ENCODE measurements at regions not wholly inside any gene's neighbourhood (a gene's known extent, or its start where the extent isn't known, plus 50 kb on each side); places are given as distances from the start of the nearest gene placed in this dataset.

- ChIA-PET POLR2A (no interaction called here), CTCF (no interaction called here)
- in situ Hi-C loops (cut with HindIII; ENCODE audit: low pct_unique_long_range_greater_than_20kb, low sequenced_read_pairs) (no loop called here), intact Hi-C loops (cut with micrococcal nuclease; ENCODE audit: unreplicated experiment) (loop anchor here (10.0 kb wide), 1 partner anchor 83 kb away; no protein-coding TSS in a partner anchor)
- H3K36me3 ChIP-seq (ENCODE audit: control insufficient read depth, insufficient read depth, low read length) = no peaks in the 10 kb centered on the region
- TF ChIP-seq TCF7L2 (IDR thresholded peaks at IDR 0.05; ENCODE audit: low read depth, low read length) (no peak), SIN3A (IDR thresholded peaks at IDR 0.05; ENCODE audit: borderline replicate concordance, insufficient read depth, low read depth, low read length) (no peak), CTCF (IDR thresholded peaks at IDR 0.05) (no peak), POLR2AphosphoS5 (IDR thresholded peaks at IDR 0.05; ENCODE audit: low read depth, low read length) (no peak)
- no peak overlapping the region for H3K4me3 ChIP-seq (ENCODE audit: low read depth in 2 of 2, low read length in 2 of 2)
- H3K27ac ChIP-seq (ENCODE audit: low read length) = no peak overlapping the region
- no peaks in the 10 kb centered on the region for H3K4me1 ChIP-seq (ENCODE audit: control insufficient read depth, insufficient read depth, low read length)
- ATAC-seq (no peak), DNase-seq (ENCODE audit: low read depth, low spot score) (no peak)
- no peaks in the 10 kb centered on the region for H3K9me3 ChIP-seq (ENCODE audit: control insufficient read depth, insufficient read depth, low read depth, low read length)
- H3K27me3 ChIP-seq (ENCODE audit: control insufficient read depth, insufficient read depth, low read length) = no peaks in the 10 kb centered on the region
- BruUV-seq (replicated peaks) = no TSS peak
Measured at GRCh38 chr12:92331383-92331782, 185.7 kb upstream of the BTG1 start.

- ATAC-seq (no peak), DNase-seq (ENCODE audit: low read depth, low spot score) (no peak)
- Histone ChIP-seq H3K9me3 (ENCODE audit: control insufficient read depth, insufficient read depth, low read depth, low read length) (no peaks in the 10 kb centered on the region), H3K4me1 (ENCODE audit: control insufficient read depth, insufficient read depth, low read length) (no peaks in the 10 kb centered on the region), H3K27me3 (ENCODE audit: control insufficient read depth, insufficient read depth, low read length) (no peaks in the 10 kb centered on the region), H3K27ac (ENCODE audit: low read length) (no peak overlapping the region), H3K4me3 (ENCODE audit: low read depth in 2 of 2, low read length in 2 of 2) (no peak overlapping the region), H3K36me3 (ENCODE audit: control insufficient read depth, insufficient read depth, low read length) (no peaks in the 10 kb centered on the region)
- ChIA-PET POLR2A (no interaction called here), CTCF (no interaction called here)
- no TSS peak for BruUV-seq (replicated peaks)
- intact Hi-C loops (cut with micrococcal nuclease; ENCODE audit: unreplicated experiment) = loop anchor here (10.0 kb wide), 1 partner anchor 84 kb away; no protein-coding TSS in a partner anchor
- TF ChIP-seq REST (IDR thresholded peaks at IDR 0.05; ENCODE audit: insufficient read depth in 1 of 2, low read depth in 2 of 2, low read length in 1 of 2) = no peak
- TF ChIP-seq TCF7L2 (IDR thresholded peaks at IDR 0.05; ENCODE audit: low read depth, low read length) = no peak
- no peak for TF ChIP-seq CTCF (IDR thresholded peaks at IDR 0.05)
- no peak for TF ChIP-seq SIN3A (IDR thresholded peaks at IDR 0.05; ENCODE audit: borderline replicate concordance, insufficient read depth, low read depth, low read length)
- TF ChIP-seq POLR2AphosphoS5 (IDR thresholded peaks at IDR 0.05; ENCODE audit: low read depth, low read length) = no peak
- in situ Hi-C loops (cut with HindIII; ENCODE audit: low pct_unique_long_range_greater_than_20kb, low sequenced_read_pairs) = no loop called here
Measured at GRCh38 chr12:92330654-92331053, 185.0 kb upstream of the BTG1 start.
